AG09309 (cell line): ENCODE measurements at regions not wholly inside any gene's neighbourhood (a gene's known extent, or its start where the extent isn't known, plus 50 kb on each side); places are given as distances from the start of the nearest gene placed in this dataset.

Experiments
- DNase-seq: peaks from one replicate; pipeline ENCODE4 v3.0.0-alpha.2; 2010; ENCODE audit warnings: low read depth
- H3K4me3 ChIP-seq: 2 replicates; pipeline ENCODE4 v1.5.1; 2011; ENCODE audit warnings: mild to moderate bottlenecking, low read depth, low read length, moderate library complexity; ENCODE audit not compliant: control insufficient read depth
- TF ChIP-seq, protein P1 (sequence below): IDR thresholded peaks from 2 replicates; pipeline ENCODE4 v1.5.1; 2011; ENCODE audit warnings: mild to moderate bottlenecking, low read depth, low read length, inconsistent platforms; ENCODE audit not compliant: insufficient read depth, control insufficient read depth; ENCODE audit errors: missing control alignments

DNA sequence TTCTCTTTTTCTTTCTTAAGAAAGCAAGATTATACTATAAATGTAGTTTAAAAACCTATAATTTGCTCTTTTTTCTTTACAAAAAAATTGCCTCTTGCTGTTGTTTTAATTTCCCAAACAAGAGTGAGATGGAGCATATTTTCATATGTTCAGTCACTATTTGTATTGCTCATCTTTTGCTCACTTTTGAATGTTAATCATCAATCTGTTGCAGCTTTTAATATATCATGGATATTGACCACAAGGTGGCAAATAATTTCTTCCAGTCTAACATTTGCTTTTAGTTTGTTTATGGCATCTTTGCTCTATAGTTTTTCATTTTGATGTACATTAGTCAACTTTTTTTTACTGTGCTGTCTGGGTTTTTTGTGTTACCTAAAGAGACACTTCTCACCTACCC, 112.6 kb upstream of the THRB start:
- TF ChIP-seq, protein P1, sequence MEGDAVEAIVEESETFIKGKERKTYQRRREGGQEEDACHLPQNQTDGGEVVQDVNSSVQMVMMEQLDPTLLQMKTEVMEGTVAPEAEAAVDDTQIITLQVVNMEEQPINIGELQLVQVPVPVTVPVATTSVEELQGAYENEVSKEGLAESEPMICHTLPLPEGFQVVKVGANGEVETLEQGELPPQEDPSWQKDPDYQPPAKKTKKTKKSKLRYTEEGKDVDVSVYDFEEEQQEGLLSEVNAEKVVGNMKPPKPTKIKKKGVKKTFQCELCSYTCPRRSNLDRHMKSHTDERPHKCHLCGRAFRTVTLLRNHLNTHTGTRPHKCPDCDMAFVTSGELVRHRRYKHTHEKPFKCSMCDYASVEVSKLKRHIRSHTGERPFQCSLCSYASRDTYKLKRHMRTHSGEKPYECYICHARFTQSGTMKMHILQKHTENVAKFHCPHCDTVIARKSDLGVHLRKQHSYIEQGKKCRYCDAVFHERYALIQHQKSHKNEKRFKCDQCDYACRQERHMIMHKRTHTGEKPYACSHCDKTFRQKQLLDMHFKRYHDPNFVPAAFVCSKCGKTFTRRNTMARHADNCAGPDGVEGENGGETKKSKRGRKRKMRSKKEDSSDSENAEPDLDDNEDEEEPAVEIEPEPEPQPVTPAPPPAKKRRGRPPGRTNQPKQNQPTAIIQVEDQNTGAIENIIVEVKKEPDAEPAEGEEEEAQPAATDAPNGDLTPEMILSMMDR: no peak
- H3K4me3 ChIP-seq: no peak overlapping the region
- DNase-seq: no peak

DNA sequence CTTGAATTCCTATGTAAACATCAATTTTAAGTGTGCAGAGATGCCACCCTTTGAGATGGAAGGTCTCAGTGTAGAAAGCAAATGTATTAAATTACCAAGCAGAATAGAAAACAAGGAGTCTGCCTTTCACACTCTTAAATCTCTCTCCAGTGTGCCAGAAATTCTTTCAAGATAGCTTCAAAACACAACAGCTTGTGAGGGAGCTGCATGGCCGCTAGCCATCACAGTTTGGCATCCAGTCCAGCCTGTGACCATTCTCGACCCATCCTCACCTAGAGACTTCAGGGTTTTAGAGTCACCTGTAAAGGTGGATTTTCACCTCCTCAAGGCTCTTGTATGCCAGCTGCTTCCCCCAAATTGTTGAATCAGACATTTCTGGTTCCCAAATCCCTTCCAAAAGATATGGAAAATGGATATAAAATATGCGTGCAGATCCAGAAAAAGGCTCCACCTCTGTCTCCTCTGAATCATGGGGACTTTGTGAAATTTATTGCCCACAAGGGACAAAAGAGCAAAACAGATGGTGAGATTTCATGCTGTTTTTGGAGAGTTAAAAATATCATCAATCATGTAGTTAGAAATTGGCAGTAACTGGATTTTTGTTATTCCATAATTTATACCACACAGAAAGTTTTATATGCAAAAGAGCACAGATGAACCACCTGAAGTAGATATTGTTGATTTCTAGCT, 114.2 kb upstream of the THRB start:
- no peak for DNase-seq
- TF ChIP-seq, protein P1: no peak
- no peak overlapping the region for H3K4me3 ChIP-seq

DNA sequence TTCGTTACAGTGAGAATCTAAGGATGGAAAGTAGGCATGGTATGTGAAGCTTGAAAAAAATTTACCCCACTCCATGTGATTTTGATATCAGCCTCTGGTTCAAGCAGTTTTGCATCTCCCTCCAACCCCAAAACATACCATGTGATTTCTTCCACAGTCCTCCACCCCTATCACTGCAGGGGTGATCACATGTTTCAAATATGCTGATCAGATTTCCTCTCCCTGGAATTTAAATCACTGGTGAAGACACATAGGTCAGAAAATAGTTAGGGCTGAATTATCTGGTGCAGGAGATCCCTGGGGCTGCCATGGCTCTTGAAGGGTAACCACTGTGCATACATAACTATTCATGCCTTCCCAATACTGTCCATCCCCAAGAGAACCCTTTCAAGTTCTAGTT, 119.7 kb upstream of the THRB start:
- DNase-seq: no peak
- no peak overlapping the region for H3K4me3 ChIP-seq
- TF ChIP-seq, protein P1: no peak

DNA sequence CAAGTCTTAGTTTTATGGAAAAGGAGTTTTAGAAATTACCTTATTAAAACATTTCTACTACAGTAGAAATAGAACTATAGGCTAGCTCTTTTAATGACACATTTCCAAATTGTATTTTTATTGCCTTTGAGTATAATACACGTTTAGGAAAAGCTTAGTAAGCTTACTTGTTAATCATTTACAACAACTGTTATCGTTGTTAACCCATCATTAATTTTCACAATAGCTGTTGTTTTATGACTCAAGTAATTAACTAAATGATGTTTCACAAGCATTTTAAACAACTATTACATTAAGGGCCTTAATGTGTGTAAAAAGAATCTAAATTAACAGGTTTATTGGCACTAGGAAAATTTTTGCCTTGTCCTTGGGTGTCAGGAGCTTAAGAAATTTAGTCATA, 120.5 kb upstream of the THRB start:
- H3K4me3 ChIP-seq: no peak overlapping the region
- no peak for DNase-seq
- TF ChIP-seq, protein P1: no peak

DNA sequence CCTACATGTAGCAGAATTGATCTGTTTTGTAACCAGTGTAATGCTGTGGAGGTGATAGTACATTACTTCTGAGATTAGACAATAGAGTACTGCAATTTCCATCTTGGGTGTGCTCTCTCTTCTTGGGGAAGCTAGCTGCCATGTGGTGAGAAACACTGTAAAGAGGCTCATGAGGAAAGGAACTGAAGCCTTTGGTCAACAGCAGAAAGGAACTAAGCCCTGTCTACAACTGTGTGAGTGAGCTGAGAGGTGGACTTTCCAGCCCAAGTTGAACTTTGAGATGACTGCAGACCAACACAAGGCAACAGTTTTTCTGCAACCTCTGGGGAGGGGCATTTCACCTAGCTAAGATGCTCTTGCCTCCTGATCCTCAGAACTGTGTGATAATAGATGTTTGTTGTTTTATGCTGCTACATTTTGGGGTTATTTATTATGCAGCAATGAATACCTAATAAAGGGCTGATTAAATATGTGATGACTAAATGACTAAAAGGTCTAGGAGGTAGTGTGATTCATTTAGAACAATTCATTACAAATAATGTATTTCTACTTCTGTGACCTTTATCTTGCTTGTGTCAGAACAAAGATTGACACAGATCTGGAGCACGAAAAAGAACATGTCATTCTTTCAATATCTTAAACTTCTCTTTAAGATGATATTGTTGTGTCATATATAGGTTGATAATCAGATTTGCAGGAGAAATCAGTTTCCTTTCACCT, 121.6 kb upstream of the THRB start:
- no peak for DNase-seq
- TF ChIP-seq, protein P1: no peak
- H3K4me3 ChIP-seq: no peak overlapping the region

DNA sequence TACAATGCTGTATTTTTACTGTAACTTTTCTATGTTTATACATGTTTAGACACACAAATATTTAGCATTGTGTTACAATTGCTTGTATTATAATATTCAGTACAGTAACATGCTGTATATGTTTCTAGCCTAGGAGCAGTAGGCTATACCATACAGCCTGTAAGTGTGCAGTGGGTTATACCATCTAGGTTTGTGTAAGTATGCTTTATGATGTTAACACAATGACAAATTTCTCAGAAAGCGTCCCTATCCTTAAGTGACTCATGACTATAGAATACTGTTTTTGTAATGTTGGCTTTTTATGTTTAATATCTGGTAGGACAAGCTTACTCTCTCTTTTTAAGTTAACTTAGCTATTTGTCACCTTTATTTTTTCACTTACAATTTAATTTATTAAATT, 127.5 kb upstream of the THRB start:
- no peak overlapping the region for H3K4me3 ChIP-seq
- TF ChIP-seq, protein P1: no peak
- no peak for DNase-seq
